Immature natural killer cell (primary cell): ENCODE measurements at regions not wholly inside any gene's neighbourhood (a gene's known extent, or its start where the extent isn't known, plus 50 kb on each side); places are given as distances from the start of the nearest gene placed in this dataset.
A peak's percentile ranks its signal among the peaks of the same experiment; 100 is the strongest.
"Not testable (repeated sequence)": the region's sequence is repeated elsewhere in the genome, so short reads cannot be mapped to it uniquely, and the experiment has no call there.

Source experiments
- DNase-seq, 3 donors: peaks; one replicate each; pipeline ENCODE4 v3.0.0; 2022; ENCODE audit warnings: mixed read lengths in 1 of 3
- H3K27ac Mint-ChIP-seq, 6 donors: one replicate each; pipeline ENCODE4 v1.8.0; 2020; ENCODE audit warnings: mixed read lengths in 6 of 6, mild to moderate bottlenecking in 5 of 6, inconsistent platforms in 4 of 6, moderate library complexity in 3 of 6
- H3K27me3 Mint-ChIP-seq, 3 donors: one replicate each; pipeline ENCODE4 v1.8.0; 2020 to 2021; ENCODE audit warnings: low read depth in 3 of 3, mild to moderate bottlenecking in 3 of 3, mixed read lengths in 3 of 3, moderate library complexity in 3 of 3, inconsistent platforms in 1 of 3
- H3K36me3 Mint-ChIP-seq, 3 donors: one replicate each; pipeline ENCODE4 v1.8.0; 2020; ENCODE audit warnings: mixed read lengths in 3 of 3, inconsistent platforms in 2 of 3, mild to moderate bottlenecking in 2 of 3
- H3K4me1 Mint-ChIP-seq, 2 donors: one replicate each; pipeline ENCODE4 v1.8.0; 2020; ENCODE audit warnings: inconsistent platforms in 2 of 2, mild to moderate bottlenecking in 2 of 2, mixed read lengths in 2 of 2, moderate library complexity in 1 of 2
- H3K4me3 Mint-ChIP-seq, 5 donors: one replicate each; pipeline ENCODE4 v1.8.0; 2020; ENCODE audit warnings: mild to moderate bottlenecking in 5 of 5, mixed read lengths in 5 of 5, inconsistent platforms in 3 of 5, moderate library complexity in 3 of 5
- H3K9me3 Mint-ChIP-seq, 6 donors: one replicate each; pipeline ENCODE4 v1.8.0; 2020; ENCODE audit warnings: mild to moderate bottlenecking in 6 of 6, mixed read lengths in 6 of 6, inconsistent platforms in 4 of 6, moderate library complexity in 3 of 6

DNA sequence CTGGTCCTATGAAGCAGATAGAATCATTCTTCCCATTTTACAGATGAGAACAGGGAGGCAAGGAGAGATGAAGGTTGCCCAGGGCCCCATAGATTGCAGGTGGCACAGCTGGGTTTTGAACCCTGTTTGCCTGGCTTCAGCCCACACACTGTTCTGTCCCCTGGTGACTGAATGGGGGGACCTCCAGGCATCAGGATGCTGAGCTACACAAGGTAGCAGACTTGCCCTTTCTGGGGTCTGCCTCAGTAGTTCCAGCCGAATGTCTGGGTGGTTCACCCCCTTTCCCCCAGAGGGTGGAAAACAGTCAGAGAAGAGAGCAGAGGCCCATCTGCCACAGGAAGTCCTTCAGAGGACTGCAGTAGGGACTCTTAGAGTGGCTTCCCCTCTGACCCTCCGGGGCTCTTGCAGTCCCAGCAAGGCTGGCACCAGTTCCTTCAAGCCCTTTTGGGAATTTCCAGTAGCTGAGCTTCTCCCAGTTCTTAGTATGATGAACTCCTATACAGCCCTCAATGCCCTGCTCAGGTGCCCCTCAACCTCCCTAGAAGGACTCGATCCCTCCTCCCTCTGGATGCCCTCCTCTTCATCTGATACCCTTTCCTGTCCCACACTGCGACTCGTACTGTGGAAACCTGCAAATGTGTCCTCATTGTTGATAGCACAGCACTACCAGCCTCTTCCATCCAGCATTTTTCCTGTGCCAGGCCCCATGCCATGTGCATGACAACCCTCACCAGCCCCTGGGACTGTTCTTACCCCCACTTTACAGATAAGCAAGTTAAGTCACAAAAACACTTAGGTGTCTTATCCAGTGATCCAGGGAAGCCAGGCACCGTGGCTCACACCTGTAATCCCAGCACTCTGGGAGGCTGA is 82.8 kb downstream of the IGLL1 start:
- Mint-ChIP-seq H3K27me3 (peaks cover 0 to 12% (median 2%) of the 10 kb centered on the region in 3 donors), H3K27ac (peak overlapping the region in 5 of 6 donors; percentile 12 to 87 (median 67)), H3K9me3 (no peaks in the 10 kb centered on the region), H3K36me3 (peaks cover 0 to 2% (median 0%) of the 10 kb centered on the region in 3 donors), H3K4me3 (peak overlapping the region in 1 of 5 donors; percentile 57), H3K4me1 (peaks cover 26 to 43% of the 10 kb centered on the region in 2 donors)
- no peak for DNase-seq

DNA sequence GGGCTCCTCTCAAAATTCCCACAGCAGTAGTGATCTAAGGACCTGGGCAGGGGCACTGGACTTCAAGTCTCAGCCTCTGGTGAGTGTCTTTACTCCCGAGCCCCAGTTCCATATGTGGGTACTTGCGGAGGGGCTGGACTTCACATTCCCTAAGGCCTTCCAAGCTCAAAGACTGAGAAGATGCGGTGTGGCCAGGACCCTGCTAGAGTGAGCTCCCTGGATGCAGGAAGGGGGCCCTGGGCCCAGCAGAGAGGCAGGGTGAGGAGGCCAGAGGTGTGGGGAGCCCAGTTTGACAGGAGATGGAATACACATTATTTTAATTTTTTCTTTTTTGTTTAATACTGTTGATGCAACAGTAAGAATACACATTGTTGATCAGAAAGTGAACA is 83.7 kb downstream of the IGLL1 start:
- peaks cover 25 to 42% of the 10 kb centered on the region in 2 donors for H3K4me1 Mint-ChIP-seq
- H3K4me3 Mint-ChIP-seq, result peak overlapping the region in 3 of 5 donors; percentile 61 to 74 (median 72)
- peaks cover 0 to 10% (median 4%) of the 10 kb centered on the region in 3 donors for H3K27me3 Mint-ChIP-seq
- H3K9me3 Mint-ChIP-seq, result no peaks in the 10 kb centered on the region
- peaks cover 0 to 2% (median 0%) of the 10 kb centered on the region in 3 donors for H3K36me3 Mint-ChIP-seq
- H3K27ac Mint-ChIP-seq, result peak overlapping the region in 5 of 6 donors; percentile 12 to 63 (median 38)
- no peak for DNase-seq

DNA sequence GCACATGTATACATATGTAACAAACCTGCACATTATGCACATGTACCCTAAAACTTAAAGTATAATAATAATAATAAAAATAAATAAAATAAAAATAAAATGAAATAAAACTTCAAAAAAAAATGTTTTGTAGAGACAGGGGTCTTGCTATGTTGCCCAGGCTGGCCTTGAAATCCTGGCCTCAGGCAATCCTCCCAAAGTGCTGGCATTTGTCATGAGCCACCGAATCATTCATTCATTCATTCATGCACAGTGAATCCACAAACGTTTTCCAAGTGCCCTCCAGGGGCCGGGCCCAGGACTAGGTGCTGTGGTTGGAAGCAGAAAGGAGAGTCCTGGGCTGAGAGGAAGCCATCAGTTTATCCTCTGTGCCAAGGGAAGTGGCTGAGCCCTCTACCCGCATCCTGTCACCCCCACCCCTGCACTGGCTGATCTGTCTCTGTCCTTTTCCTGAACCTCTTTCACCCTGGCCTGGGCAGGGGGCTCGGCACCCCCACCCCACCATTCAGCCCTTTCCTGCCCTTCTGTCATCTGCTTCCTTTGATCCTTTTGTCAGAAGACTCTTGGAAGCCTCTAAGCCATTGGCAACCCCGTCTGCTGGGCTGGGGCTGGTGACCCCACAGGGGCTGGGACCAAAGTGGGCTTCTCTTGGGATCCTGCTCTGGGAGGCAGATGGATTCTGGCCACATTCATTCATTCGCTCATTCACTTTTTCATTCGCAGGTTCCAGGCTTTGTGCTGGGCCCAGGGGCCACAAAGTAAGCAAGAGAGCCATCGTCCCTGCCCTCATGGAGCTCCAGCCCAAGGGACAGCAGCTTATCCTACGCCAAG is 84.3 kb downstream of the IGLL1 start:
- Mint-ChIP-seq H3K4me3 (peak overlapping the region; percentile 43 to 74 (median 61)), H3K36me3 (peaks cover 0 to 2% (median 0%) of the 10 kb centered on the region in 3 donors), H3K4me1 (peaks cover 22 to 36% of the 10 kb centered on the region in 2 donors), H3K27ac (peak overlapping the region; percentile 7 to 63 (median 32)), H3K9me3 (no peaks in the 10 kb centered on the region), H3K27me3 (peaks cover 0 to 7% (median 6%) of the 10 kb centered on the region in 3 donors)
- DNase-seq, result no peak

DNA sequence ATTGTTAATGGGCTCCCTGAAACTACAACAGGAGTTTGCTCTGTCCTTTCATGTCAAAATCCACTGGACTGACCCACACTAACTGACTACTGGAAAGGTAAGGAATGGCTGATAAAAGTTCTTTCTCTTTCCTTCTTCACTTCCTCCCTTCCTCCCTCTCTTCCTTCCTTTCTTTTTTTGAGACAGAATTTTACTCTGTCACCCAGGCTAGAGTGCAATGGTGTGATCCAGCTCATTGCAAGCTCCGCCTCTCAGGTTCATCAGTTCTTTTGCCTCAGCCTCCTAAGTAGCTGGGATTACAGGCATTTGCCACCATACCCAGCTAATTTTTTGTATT is 85.2 kb downstream of the IGLL1 start:
- H3K4me3 Mint-ChIP-seq, result no peak overlapping the region
- H3K36me3 Mint-ChIP-seq, result peaks cover 0 to 2% (median 0%) of the 10 kb centered on the region in 3 donors
- peaks cover 0 to 9% (median 7%) of the 10 kb centered on the region in 3 donors for H3K27me3 Mint-ChIP-seq
- no peaks in the 10 kb centered on the region for H3K9me3 Mint-ChIP-seq
- no peak for DNase-seq
- H3K27ac Mint-ChIP-seq, result no peak overlapping the region
- H3K4me1 Mint-ChIP-seq, result peaks cover 21 to 33% of the 10 kb centered on the region in 2 donors

DNA sequence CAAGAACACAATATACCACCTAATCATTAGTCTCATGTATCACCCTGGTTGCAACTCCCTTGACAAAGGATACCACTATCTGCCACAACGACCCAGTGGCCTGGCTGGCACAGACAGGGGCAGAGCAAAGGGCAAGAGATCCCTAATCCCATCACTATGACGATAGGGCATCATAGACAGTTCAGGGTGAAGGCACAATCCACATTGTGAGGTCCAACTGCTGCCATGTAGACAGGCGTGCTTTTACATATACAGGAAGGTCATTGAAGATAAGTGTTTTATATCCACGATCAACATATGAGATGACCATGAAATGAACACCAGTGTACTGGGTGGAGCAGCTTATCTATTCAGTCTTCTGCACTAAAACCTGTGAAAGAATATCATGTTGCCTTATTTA is 94.6 kb downstream of the IGLL1 start:
- DNase-seq, result no peak
- H3K36me3 Mint-ChIP-seq, result no peaks in the 10 kb centered on the region
- no peak overlapping the region for H3K4me3 Mint-ChIP-seq
- no peaks in the 10 kb centered on the region for H3K9me3 Mint-ChIP-seq
- H3K4me1 Mint-ChIP-seq, result peaks cover 3 to 8% of the 10 kb centered on the region in 2 donors
- no peak overlapping the region for H3K27ac Mint-ChIP-seq
- H3K27me3 Mint-ChIP-seq, result peaks cover 5 to 6% (median 5%) of the 10 kb centered on the region in 3 donors

DNA sequence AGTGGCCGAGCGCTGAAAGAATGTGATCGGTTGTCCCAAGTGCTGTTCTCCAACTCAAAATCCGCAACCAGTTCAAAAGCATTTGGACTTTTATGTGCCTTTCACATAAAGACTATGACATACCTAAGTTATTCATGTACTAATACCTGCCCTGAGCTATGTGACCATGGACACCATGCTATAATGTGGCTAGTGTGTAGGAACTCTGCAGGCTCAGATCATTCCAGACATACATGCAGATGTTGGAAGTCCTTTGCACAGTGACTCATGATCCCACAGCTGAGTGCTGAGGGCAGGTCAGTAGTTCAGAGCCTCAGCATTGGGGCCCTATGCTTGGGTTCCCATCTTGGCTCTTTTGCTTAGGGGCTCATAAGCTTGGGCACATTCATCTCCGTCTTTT is 95.4 kb downstream of the IGLL1 start:
- H3K4me1 Mint-ChIP-seq, result peaks cover 3 to 8% of the 10 kb centered on the region in 2 donors
- H3K9me3 Mint-ChIP-seq, result no peaks in the 10 kb centered on the region
- no peak for DNase-seq
- no peak overlapping the region for H3K4me3 Mint-ChIP-seq
- peaks cover 3 to 5% (median 5%) of the 10 kb centered on the region in 3 donors for H3K27me3 Mint-ChIP-seq
- H3K36me3 Mint-ChIP-seq, result no peaks in the 10 kb centered on the region
- H3K27ac Mint-ChIP-seq, result no peak overlapping the region

DNA sequence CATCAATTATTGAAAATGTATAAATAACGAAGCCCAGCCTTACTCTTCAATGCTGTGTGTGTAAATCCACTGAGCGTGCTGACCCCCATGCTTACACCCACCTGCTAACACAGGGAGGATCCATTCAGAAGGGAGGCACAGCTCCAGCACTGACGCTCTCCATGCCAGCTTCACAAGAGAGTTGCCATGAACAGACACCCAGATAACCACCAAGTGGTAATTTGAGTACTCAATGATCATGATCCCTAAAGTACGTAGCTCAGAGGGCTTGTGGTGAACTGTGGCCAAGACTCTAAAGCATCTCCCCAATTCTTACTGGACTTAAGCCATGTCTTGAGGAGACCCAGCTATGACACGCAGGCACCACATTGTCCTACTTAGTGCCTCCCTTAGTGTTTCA is 98.7 kb downstream of the IGLL1 start:
- H3K27ac Mint-ChIP-seq, result no peak overlapping the region
- DNase-seq, result no peak
- no peaks in the 10 kb centered on the region for H3K9me3 Mint-ChIP-seq
- H3K4me3 Mint-ChIP-seq, result no peak overlapping the region
- peaks cover 4 to 11% of the 10 kb centered on the region in 2 donors for H3K4me1 Mint-ChIP-seq
- H3K36me3 Mint-ChIP-seq, result no peaks in the 10 kb centered on the region
- peaks cover 1 to 5% (median 2%) of the 10 kb centered on the region in 3 donors for H3K27me3 Mint-ChIP-seq

DNA sequence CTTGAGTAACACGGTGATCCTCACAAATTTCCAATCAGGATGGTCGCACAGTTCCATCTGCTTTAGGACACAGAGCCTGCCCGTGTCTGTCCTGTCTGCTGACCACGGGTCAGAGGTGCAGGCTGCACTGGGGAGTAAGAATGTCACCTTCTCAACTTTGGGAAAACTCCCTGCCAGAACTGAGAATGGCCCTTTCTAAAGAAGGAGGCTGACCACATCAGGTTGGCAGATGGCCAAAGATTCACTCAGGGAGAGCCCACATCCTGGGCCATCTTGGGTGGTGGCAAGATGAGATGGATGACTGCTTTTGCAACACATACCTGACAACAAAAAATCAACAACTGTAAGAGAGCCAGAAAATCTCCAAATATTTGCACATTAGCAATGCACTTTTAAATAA is 101.9 kb downstream of the IGLL1 start:
- peak in 1 of 3 donors; percentile 23 for DNase-seq
- Mint-ChIP-seq H3K36me3 (no peaks in the 10 kb centered on the region), H3K27ac (no peak overlapping the region), H3K27me3 (peaks cover 0 to 2% (median 2%) of the 10 kb centered on the region in 3 donors), H3K4me1 (peaks cover 4 to 11% of the 10 kb centered on the region in 2 donors), H3K9me3 (no peaks in the 10 kb centered on the region), H3K4me3 (no peak overlapping the region)

DNA sequence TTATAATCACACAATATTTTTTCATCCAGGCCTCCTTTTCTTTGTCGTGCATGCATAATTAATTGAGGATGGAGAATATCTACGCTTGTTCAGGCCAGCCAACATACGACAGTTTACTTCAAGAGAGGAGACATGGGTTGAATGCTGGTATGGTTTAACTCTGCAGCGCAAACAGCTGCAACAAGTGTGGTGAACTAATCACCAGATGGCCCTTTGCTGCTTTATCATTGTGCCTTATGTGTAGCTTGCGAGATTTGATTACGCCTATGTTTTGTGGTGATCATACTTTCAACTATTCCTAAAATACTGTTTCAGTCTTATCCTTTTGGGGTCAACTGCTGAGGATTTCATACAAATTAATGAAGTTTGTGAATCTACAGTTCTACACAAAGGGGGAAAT is 105.6 kb downstream of the IGLL1 start:
- H3K4me1 Mint-ChIP-seq, result peaks cover 4 to 11% of the 10 kb centered on the region in 2 donors
- H3K36me3 Mint-ChIP-seq, H3K27ac Mint-ChIP-seq, H3K27me3 Mint-ChIP-seq, H3K9me3 Mint-ChIP-seq, H3K4me3 Mint-ChIP-seq, DNase-seq: not testable (repeated sequence)

DNA sequence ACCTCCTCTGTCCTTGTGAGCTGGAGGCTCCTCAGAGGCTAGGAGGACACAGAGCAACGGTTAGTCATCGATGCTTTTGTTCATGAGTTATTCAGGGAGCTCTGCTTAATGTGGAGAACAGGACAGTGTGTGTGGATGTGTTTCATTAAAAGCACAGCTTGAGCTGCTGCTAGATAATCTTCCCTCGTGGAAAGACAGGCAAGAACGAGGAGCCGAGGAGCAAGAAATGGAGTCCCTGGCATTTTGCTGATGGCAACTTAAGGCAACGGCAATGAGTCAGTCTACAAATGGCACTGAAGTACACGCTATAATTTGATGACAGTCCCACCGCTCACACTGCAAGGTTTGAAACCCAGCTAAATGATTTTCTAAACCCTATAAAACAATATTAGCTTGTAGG is 106.2 kb downstream of the IGLL1 start:
- no peaks in the 10 kb centered on the region for H3K9me3 Mint-ChIP-seq
- H3K27ac Mint-ChIP-seq, result no peak overlapping the region
- no peaks in the 10 kb centered on the region for H3K36me3 Mint-ChIP-seq
- peaks cover 0 to 3% (median 2%) of the 10 kb centered on the region in 3 donors for H3K27me3 Mint-ChIP-seq
- DNase-seq, result no peak
- H3K4me3 Mint-ChIP-seq, result no peak overlapping the region
- H3K4me1 Mint-ChIP-seq, result peaks cover 4 to 10% of the 10 kb centered on the region in 2 donors

DNA sequence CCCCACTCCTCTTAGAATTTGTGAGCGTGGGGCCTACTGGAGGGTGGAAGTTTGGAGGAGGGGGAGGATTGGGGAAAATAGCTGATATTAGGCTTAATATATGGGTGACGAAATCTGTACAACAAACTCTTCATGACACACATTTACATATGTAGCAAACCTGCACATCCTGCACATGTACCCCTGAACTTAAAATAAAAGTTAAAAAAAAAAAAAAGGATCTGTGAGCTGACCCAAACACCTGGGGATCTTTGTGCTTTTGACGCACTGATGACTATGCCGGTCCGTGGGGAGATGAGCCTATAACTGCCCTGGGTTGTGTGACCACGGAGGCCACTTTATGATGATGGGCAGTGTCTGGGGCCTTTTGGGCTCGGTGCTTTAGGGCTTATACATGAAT is 107.7 kb downstream of the IGLL1 start:
- DNase-seq, H3K9me3 Mint-ChIP-seq, H3K36me3 Mint-ChIP-seq, H3K4me3 Mint-ChIP-seq, H3K4me1 Mint-ChIP-seq, H3K27me3 Mint-ChIP-seq, H3K27ac Mint-ChIP-seq: not testable (repeated sequence)

DNA sequence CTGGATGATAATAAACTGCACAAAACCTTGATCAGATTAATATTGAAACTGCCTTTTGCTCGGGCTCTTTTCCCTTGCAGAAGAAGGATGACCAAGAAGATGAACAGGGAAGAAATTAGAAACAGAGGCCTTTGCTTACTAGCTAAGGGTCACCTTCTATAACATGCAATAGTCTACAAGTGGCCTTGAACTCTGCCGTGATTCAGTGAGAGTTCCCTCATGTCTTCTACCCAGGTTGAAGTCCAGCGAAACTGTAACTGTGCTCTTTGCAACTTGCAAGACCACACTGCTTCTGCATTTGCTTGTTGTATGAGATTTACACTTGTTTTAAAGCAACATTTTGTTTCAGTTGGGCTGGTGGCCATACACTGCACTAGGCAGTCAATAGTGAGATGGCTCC is 108.4 kb downstream of the IGLL1 start:
- H3K9me3 Mint-ChIP-seq, result no peaks in the 10 kb centered on the region
- DNase-seq, result no peak
- H3K27me3 Mint-ChIP-seq, result peaks cover 0 to 7% (median 0%) of the 10 kb centered on the region in 3 donors
- H3K4me1 Mint-ChIP-seq, result no peaks in the 10 kb centered on the region
- H3K4me3 Mint-ChIP-seq, result no peak overlapping the region
- no peak overlapping the region for H3K27ac Mint-ChIP-seq
- H3K36me3 Mint-ChIP-seq, result no peaks in the 10 kb centered on the region

DNA sequence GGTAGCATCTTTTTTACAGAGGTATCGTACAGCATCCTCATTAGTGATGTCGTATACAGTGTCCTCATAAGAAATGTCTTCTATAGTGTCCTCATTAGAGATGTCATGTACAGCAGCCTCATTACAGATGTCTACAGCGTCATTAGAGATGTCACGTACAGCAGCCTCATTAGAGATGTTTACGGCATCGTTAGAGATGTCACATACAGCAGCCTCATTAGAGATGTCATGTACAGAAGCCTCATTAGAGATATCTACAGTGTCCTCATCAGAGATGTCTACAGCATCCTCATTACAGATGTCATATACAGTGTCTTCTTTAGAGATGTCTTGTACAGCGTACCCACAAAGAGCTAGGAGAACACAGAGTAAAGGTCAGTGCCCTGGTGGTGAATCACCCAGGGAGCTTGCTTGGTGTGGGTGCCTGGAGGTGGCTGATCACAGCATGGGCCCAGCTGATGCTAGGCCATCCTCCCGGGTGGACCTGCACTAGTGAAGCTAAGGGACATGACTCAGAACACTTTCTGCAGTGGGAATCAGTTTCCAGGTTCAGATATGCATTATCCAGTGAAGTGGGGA is 109.2 kb downstream of the IGLL1 start:
- Mint-ChIP-seq H3K4me1 (no peaks in the 10 kb centered on the region), H3K4me3 (no peak overlapping the region), H3K27me3 (peaks cover 0 to 7% (median 0%) of the 10 kb centered on the region in 3 donors), H3K9me3 (no peaks in the 10 kb centered on the region), H3K36me3 (no peaks in the 10 kb centered on the region), H3K27ac (no peak overlapping the region)
- DNase-seq, result no peak
